Lung (tissue), 11 donors: ENCODE measurements at regions not wholly inside any gene's neighbourhood (a gene's known extent, or its start where the extent isn't known, plus 50 kb on each side); places are given as distances from the start of the nearest gene placed in this dataset.
A peak's percentile ranks its signal among the peaks of the same experiment; 100 is the strongest.

ENCODE experiments used
- ATAC-seq: fragments of 200-7000 bp; cut with Tn5 transposase; one replicate; pipeline ENCODE4 v1.9.1; 2020; ENCODE audit warnings: moderate number of reproducible peaks; ENCODE audit not compliant: insufficient read depth, low FRiP score
- DNase-seq, 3 donors: peaks; one replicate each; pipeline ENCODE4 v3.0.0-alpha.2; 2013 to 2017
- H3K27ac ChIP-seq, 2 donors: one replicate each; pipeline ENCODE4 v1.5.1; 2013; ENCODE audit warnings: mild to moderate bottlenecking in 2 of 2, moderate library complexity in 2 of 2, control low read depth in 1 of 2, inconsistent platforms in 1 of 2, low read depth in 1 of 2, low read length in 1 of 2
- H3K27me3 ChIP-seq, 3 donors: one replicate each; pipeline ENCODE4 v1.5.1; 2013; ENCODE audit warnings: low read length in 2 of 3; ENCODE audit not compliant: control insufficient read depth in 3 of 3, insufficient read depth in 3 of 3
- H3K36me3 ChIP-seq, 4 donors: one replicate each; pipeline ENCODE4 v1.5.1; 2013; ENCODE audit warnings: low read length in 4 of 4, mild to moderate bottlenecking in 1 of 4, moderate library complexity in 1 of 4; ENCODE audit not compliant: control insufficient read depth in 4 of 4, insufficient read depth in 4 of 4
- H3K4me1 ChIP-seq, 5 donors: one replicate each; pipeline ENCODE4 v1.5.1; 2013; ENCODE audit warnings: low read length in 5 of 5, mild to moderate bottlenecking in 2 of 5, moderate library complexity in 1 of 5; ENCODE audit not compliant: control insufficient read depth in 5 of 5, insufficient read depth in 5 of 5
- H3K4me3 ChIP-seq: one replicate; pipeline ENCODE4 v1.5.1; 2013; ENCODE audit warnings: mild to moderate bottlenecking, control low read depth, moderate library complexity
- H3K9ac ChIP-seq, 2 donors: one replicate each; pipeline ENCODE4 v1.5.1; 2013; ENCODE audit warnings: low read length in 2 of 2, control low read depth in 1 of 2; ENCODE audit not compliant: insufficient read depth in 1 of 2
- H3K9me3 ChIP-seq, 4 donors: one replicate each; pipeline ENCODE4 v1.5.1; 2013; ENCODE audit warnings: low read length in 3 of 4, mild to moderate bottlenecking in 1 of 4, moderate library complexity in 1 of 4; ENCODE audit not compliant: control insufficient read depth in 4 of 4, insufficient read depth in 3 of 4
- CTCF ChIP-seq: IDR thresholded peaks from 2 replicates; pipeline ENCODE4 v1.5.1; 2012; ENCODE audit warnings: mild to moderate bottlenecking; ENCODE audit errors: control extremely low read depth, extremely low read depth
- WGBS, 2 donors: extraction: QIAGEN DNeasy Blood & Tissue Kit; methylation state at CpG; one replicate each; pipeline ENCODE4 v1.1.7; 2013; 5-methylcytosine and 5-hydroxymethylcytosine counted together
- donor health status: control.
- donor health status: control.
- donor health status: Bipolar disorder and iron deficiency.
- donor health status: healthy.
- donor health status: DM: yes; HTN: yes; CAD: no.

- 97 to 98% methylated on average over 3 of the region's 3 CpGs for WGBS, 2 donors
- H3K9me3 ChIP-seq: peaks cover 0 to 2% (median 0%) of the 10 kb centered on the region in 4 donors
- no peak for TF ChIP-seq CTCF
Measured at GRCh38 chr1:59022199-59022598, 238.4 kb upstream of the JUN start.

GRCh38 chr1:59022799-59023198 lies 239.0 kb upstream of the JUN start:
- no peaks in the 10 kb centered on the region for H3K27me3 ChIP-seq
- no peak overlapping the region for H3K4me3 ChIP-seq
- WGBS, 2 donors: 98 to 99% methylated on average over 3 of the region's 3 CpGs
- no peak overlapping the region for H3K27ac ChIP-seq
- peaks cover 0 to 2% (median 0%) of the 10 kb centered on the region in 4 donors for H3K9me3 ChIP-seq
- H3K9ac ChIP-seq: no peak overlapping the region
- no peak for TF ChIP-seq CTCF
- ATAC-seq (no peak), DNase-seq (no peak)
- no peaks in the 10 kb centered on the region for H3K36me3 ChIP-seq
- H3K4me1 ChIP-seq: peaks cover 0 to 5% (median 3%) of the 10 kb centered on the region in 5 donors

More at GRCh38 chr1:59022199-59022598, 238.4 kb upstream of the JUN start:
- Histone ChIP-seq H3K27ac (no peak overlapping the region), H3K36me3 (no peaks in the 10 kb centered on the region), H3K4me1 (peaks cover 0 to 5% (median 3%) of the 10 kb centered on the region in 5 donors), H3K27me3 (no peaks in the 10 kb centered on the region), H3K9ac (no peak overlapping the region), H3K4me3 (no peak overlapping the region)
- no peak for DNase-seq
- no peak for ATAC-seq

GRCh38 chr1:59025201-59025600 lies 241.4 kb upstream of the JUN start:
- H3K27me3 ChIP-seq: no peaks in the 10 kb centered on the region
- H3K36me3 ChIP-seq: no peaks in the 10 kb centered on the region
- H3K27ac ChIP-seq: no peak overlapping the region
- no peak overlapping the region for H3K9ac ChIP-seq
- no peak for ATAC-seq
- TF ChIP-seq CTCF: no peak
- no peak for DNase-seq
- H3K4me1 ChIP-seq: peaks cover 0 to 4% (median 0%) of the 10 kb centered on the region in 5 donors
- no peaks in the 10 kb centered on the region for H3K9me3 ChIP-seq
- H3K4me3 ChIP-seq: no peak overlapping the region
- WGBS, 2 donors: 81 to 95% methylated on average over 2 of the region's 2 CpGs

GRCh38 chr1:59025898-59026426 lies 242.1 kb upstream of the JUN start:
- DNase-seq: peak; percentile 22 to 51 (median 50)
- no peak overlapping the region for H3K4me3 ChIP-seq
- no peaks in the 10 kb centered on the region for H3K4me1 ChIP-seq
- H3K27me3 ChIP-seq: no peaks in the 10 kb centered on the region
- no peaks in the 10 kb centered on the region for H3K9me3 ChIP-seq
- WGBS, 2 donors: 66 to 86% methylated on average over 4 of the region's 4 CpGs
- no peak for TF ChIP-seq CTCF
- no peak overlapping the region for H3K9ac ChIP-seq
- no peaks in the 10 kb centered on the region for H3K36me3 ChIP-seq
- ATAC-seq: no peak
- no peak overlapping the region for H3K27ac ChIP-seq
